Endothelial cell of umbilical vein (primary cell): ENCODE measurements at regions not wholly inside any gene's neighbourhood (a gene's known extent, or its start where the extent isn't known, plus 50 kb on each side); places are given as distances from the start of the nearest gene placed in this dataset.

Experiments
- BruUV-seq: library from RNA; stranded (reverse); fragments of 400-500 nt; replicated peaks from 2 replicates; lab custom pipeline; 2021; lab: Mats Ljungman, UMichigan
- CTCF ChIA-PET: fragments of 300-600, 350-600 bp; sonication (Branson Sonifier 250); formaldehyde crosslinking; loops from one replicate; lab custom pipeline; 2021; ENCODE audit warnings: antibody characterized with exemption, inconsistent platforms; lab: Charles Lee
- POLR2A ChIA-PET: fragments of 300-600, 350-600 bp; sonication (Branson Sonifier 250); formaldehyde crosslinking; loops from one replicate; lab custom pipeline; 2021; ENCODE audit warnings: antibody characterized with exemption, inconsistent platforms; lab: Charles Lee
- DNase-seq: peaks from one replicate; pipeline ENCODE4 v3.0.0-alpha.2; 2011; ENCODE audit warnings: low read depth, low spot score
- FAIRE-seq: peaks from 2 replicates; lab custom pipeline; 2011; peaks lifted over from hg19 to GRCh38; lab: Jason Lieb, UNC
- H2AFZ ChIP-seq: 2 replicates; pipeline ENCODE4 v1.6.0; 2012; ENCODE audit warnings: low read depth, low read length, control low read depth, inconsistent platforms
- H3K27ac ChIP-seq: 2 replicates; pipeline ENCODE4 v1.5.1; 2011; ENCODE audit warnings: low read depth, mild to moderate bottlenecking, control low read depth, low read length, moderate library complexity; ENCODE audit not compliant: insufficient read depth
- H3K27me3 ChIP-seq, 2 experiments: 2 replicates each; pipeline versions ENCODE4 v1.6.0 to v1.6.1; 2011; ENCODE audit warnings: low read length in 2 of 2, mixed read lengths in 1 of 2; ENCODE audit not compliant: control insufficient read depth in 2 of 2, insufficient read depth in 2 of 2
- H3K36me3 ChIP-seq, 2 experiments: 2 replicates in 1 of 2; 3 replicates in 1 of 2; pipeline ENCODE4 v1.5.1; 2011; ENCODE audit warnings: low read length in 2 of 2, mild to moderate bottlenecking in 1 of 2, moderate library complexity in 1 of 2; ENCODE audit not compliant: control insufficient read depth in 2 of 2, insufficient read depth in 2 of 2; ENCODE audit errors: extremely low read depth in 1 of 2
- H3K4me1 ChIP-seq: 3 replicates; pipeline ENCODE4 v1.5.1; 2011; ENCODE audit warnings: mild to moderate bottlenecking, low read length; ENCODE audit not compliant: control insufficient read depth, insufficient read depth; ENCODE audit errors: extremely low read depth
- H3K4me2 ChIP-seq: 2 replicates; pipeline ENCODE4 v1.6.1; 2011; ENCODE audit warnings: low read length, control low read depth, mixed read lengths; ENCODE audit not compliant: insufficient read depth
- H3K4me3 ChIP-seq, 3 experiments: fragments of 200-600 bp in 1 of 3; sonication (generic), shearing (Covaris generic) in 1 of 3; replicated peaks in 1 of 3; 2 replicates each; pipeline ENCODE4 v1.5.1; 2011 to 2016; ENCODE audit warnings: control low read depth in 3 of 3, low read length in 3 of 3, mild to moderate bottlenecking in 2 of 3, inconsistent platforms in 1 of 3, low read depth in 1 of 3, moderate library complexity in 1 of 3; ENCODE audit not compliant: insufficient read depth in 1 of 3
- H3K79me2 ChIP-seq: 2 replicates; pipeline ENCODE4 v1.6.0; 2012; ENCODE audit warnings: low read length, inconsistent platforms; ENCODE audit not compliant: control insufficient read depth, insufficient read depth
- H3K9ac ChIP-seq: replicated peaks from 2 replicates; pipeline ENCODE3; 2011; ENCODE audit warnings: low read length, control low read depth; ENCODE audit not compliant: insufficient read depth; ENCODE audit errors: extremely low read depth
- H3K9me1 ChIP-seq: replicated peaks from 3 replicates; pipeline ENCODE4 v1.6.0; 2011; ENCODE audit warnings: mild to moderate bottlenecking, low read length; ENCODE audit not compliant: control insufficient read depth, insufficient read depth; ENCODE audit errors: extremely low read depth
- H3K9me3 ChIP-seq: replicated peaks from 2 replicates; pipeline ENCODE4 v1.5.1; 2012; ENCODE audit warnings: low read length, inconsistent platforms; ENCODE audit not compliant: control insufficient read depth, insufficient read depth
- H4K20me1 ChIP-seq: replicated peaks from 2 replicates; pipeline ENCODE3; 2011; ENCODE audit warnings: mild to moderate bottlenecking, low read length; ENCODE audit not compliant: control insufficient read depth, insufficient read depth; ENCODE audit errors: extremely low read depth
- EZH2 ChIP-seq: IDR thresholded peaks from 2 replicates; pipeline ENCODE4 v1.6.1; 2012; ENCODE audit warnings: borderline replicate concordance, low read depth, mild to moderate bottlenecking, moderate library complexity, low read length, inconsistent platforms; ENCODE audit not compliant: severe bottlenecking
- FOS ChIP-seq: IDR thresholded peaks from 2 replicates; pipeline ENCODE4 v1.6.1; 2011; ENCODE audit warnings: mild to moderate bottlenecking, low read length, moderate library complexity, borderline replicate concordance; ENCODE audit not compliant: insufficient read depth
- GATA2 ChIP-seq: IDR thresholded peaks from 2 replicates; pipeline ENCODE4 v1.7.0; 2011; ENCODE audit warnings: low read depth, mild to moderate bottlenecking, moderate library complexity, mixed read lengths, low read length; ENCODE audit not compliant: insufficient read length, insufficient read depth
- POLR2A ChIP-seq: IDR thresholded peaks from 2 replicates; pipeline ENCODE4 v1.6.1; 2012; ENCODE audit warnings: low read depth, mild to moderate bottlenecking, control low read depth, low read length
- POLR2AphosphoS5 ChIP-seq: IDR thresholded peaks from 2 replicates; pipeline ENCODE4 v1.6.1; 2012; ENCODE audit warnings: low read depth, mild to moderate bottlenecking, control low read depth, low read length, moderate library complexity; ENCODE audit not compliant: insufficient read depth
- dilution Hi-C: fragments of 300-500 bp; cut with MboI; formaldehyde crosslinking; loops from one replicate; pipeline ENCODE4 v1.15.0; 2019; ENCODE audit warnings: low sequenced_read_pairs; ENCODE audit not compliant: extremely low pct_ligation_motif_present
- intact Hi-C: fragments of 100-400 bp; cut with micrococcal nuclease; formaldehyde crosslinking; loops from one replicate; pipeline ENCODE4 v1.10.0; 2022
- TF ChIP-seq, protein P1 (sequence below), 2 donors: IDR thresholded peaks; 1 replicate in 1 of 2; 2 replicates in 1 of 2; pipeline ENCODE4 v1.5.1; 2011; ENCODE audit warnings: low read length in 2 of 2, mild to moderate bottlenecking in 2 of 2, moderate library complexity in 2 of 2, control low read depth in 1 of 2, inconsistent platforms in 1 of 2, low read depth in 1 of 2; ENCODE audit not compliant: insufficient read depth in 1 of 2; ENCODE audit errors: extremely low read depth in 1 of 2
- TF ChIP-seq, protein P2 (sequence below): IDR thresholded peaks from 2 replicates; pipeline ENCODE4 v1.6.1; 2011; ENCODE audit not compliant: insufficient read depth, insufficient read length

DNA sequence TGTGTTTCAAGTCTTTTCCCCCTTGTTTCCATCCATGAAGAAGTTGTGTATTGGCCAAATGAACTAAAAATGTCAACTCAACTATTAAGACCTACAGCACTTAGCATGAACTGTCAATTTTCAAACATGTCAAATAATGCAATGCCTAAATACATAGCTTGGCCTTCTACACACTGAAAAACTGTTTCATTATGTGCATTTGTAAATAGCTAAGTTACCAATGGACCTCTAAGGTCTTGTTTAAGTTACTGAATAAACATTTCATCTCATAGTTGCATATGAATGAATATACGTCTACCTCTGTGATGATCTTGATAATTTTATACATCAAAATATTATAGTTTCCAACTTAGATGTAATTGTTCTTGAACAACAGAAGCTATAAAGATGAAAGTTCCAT, 744.5 kb downstream of the EFNB2 start:
- no peak overlapping the region for H3K27ac ChIP-seq
- TF ChIP-seq POLR2A (no peak), GATA2 (no peak), EZH2 (no peak), FOS (no peak), POLR2AphosphoS5 (no peak)
- TF ChIP-seq, protein P1, sequence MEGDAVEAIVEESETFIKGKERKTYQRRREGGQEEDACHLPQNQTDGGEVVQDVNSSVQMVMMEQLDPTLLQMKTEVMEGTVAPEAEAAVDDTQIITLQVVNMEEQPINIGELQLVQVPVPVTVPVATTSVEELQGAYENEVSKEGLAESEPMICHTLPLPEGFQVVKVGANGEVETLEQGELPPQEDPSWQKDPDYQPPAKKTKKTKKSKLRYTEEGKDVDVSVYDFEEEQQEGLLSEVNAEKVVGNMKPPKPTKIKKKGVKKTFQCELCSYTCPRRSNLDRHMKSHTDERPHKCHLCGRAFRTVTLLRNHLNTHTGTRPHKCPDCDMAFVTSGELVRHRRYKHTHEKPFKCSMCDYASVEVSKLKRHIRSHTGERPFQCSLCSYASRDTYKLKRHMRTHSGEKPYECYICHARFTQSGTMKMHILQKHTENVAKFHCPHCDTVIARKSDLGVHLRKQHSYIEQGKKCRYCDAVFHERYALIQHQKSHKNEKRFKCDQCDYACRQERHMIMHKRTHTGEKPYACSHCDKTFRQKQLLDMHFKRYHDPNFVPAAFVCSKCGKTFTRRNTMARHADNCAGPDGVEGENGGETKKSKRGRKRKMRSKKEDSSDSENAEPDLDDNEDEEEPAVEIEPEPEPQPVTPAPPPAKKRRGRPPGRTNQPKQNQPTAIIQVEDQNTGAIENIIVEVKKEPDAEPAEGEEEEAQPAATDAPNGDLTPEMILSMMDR (IDR thresholded peaks at IDR 0.05; ENCODE audit: extremely low read depth in 1 of 2, insufficient read depth in 1 of 2, low read depth in 1 of 2, low read length in 2 of 2) = no peak
- H3K4me2 ChIP-seq = no peak overlapping the region
- intact Hi-C loops = no loop called here
- no peak for FAIRE-seq
- no peak overlapping the region for H3K9ac ChIP-seq
- dilution Hi-C loops = no loop called here
- H3K4me3 ChIP-seq = no peak overlapping the region
- H3K36me3 ChIP-seq = no peaks in the 10 kb centered on the region
- no peak overlapping the region for H2AFZ ChIP-seq
- H3K27me3 ChIP-seq = no peaks in the 10 kb centered on the region
- POLR2A ChIA-PET = no interaction called here
- H3K4me1 ChIP-seq = no peaks in the 10 kb centered on the region
- no peak for DNase-seq
- H4K20me1 ChIP-seq = no peaks in the 10 kb centered on the region
- BruUV-seq = no TSS peak
- no peaks in the 10 kb centered on the region for H3K9me3 ChIP-seq
- CTCF ChIA-PET = interaction anchor here (1.2 kb wide), 1 partner anchor 30 kb away, joined by 3 read pairs; no protein-coding TSS in a partner anchor
- no peaks in the 10 kb centered on the region for H3K9me1 ChIP-seq
- H3K79me2 ChIP-seq = no peaks in the 10 kb centered on the region

DNA sequence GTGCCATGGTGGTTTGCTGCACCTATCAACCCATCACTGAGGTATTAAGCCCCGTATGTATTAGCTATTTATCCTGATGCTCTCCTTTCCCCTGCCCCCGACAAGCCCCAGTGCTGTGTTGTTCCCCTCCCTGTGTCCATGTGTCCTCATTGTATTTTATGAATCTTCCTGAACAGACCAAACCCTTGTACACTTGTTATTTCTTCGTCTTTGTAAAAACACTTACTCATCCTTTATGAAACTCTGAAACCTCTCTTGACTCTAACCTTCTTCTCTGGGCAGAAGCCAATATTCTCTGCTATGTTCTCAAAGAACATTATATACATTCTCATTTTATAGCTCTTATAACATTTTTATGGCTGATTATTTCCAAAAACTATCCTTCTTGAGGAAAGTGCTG, 746.9 kb downstream of the EFNB2 start:
- H3K9me1 ChIP-seq = no peaks in the 10 kb centered on the region
- POLR2A ChIA-PET = no interaction called here
- H3K36me3 ChIP-seq = no peaks in the 10 kb centered on the region
- H3K9ac ChIP-seq = no peak overlapping the region
- no peaks in the 10 kb centered on the region for H3K9me3 ChIP-seq
- no peak overlapping the region for H2AFZ ChIP-seq
- H3K27me3 ChIP-seq = no peaks in the 10 kb centered on the region
- no peaks in the 10 kb centered on the region for H3K4me1 ChIP-seq
- intact Hi-C loops = no loop called here
- dilution Hi-C loops = no loop called here
- H3K4me2 ChIP-seq = no peak overlapping the region
- no peak overlapping the region for H3K27ac ChIP-seq
- TF ChIP-seq, protein P2, sequence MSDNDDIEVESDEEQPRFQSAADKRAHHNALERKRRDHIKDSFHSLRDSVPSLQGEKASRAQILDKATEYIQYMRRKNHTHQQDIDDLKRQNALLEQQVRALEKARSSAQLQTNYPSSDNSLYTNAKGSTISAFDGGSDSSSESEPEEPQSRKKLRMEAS = no peak
- TF ChIP-seq POLR2A (no peak), FOS (no peak)
- no peaks in the 10 kb centered on the region for H4K20me1 ChIP-seq
- H3K79me2 ChIP-seq = no peaks in the 10 kb centered on the region
- no TSS peak for BruUV-seq
- CTCF ChIA-PET = no interaction called here
- no peak for DNase-seq
- H3K4me3 ChIP-seq = no peak overlapping the region
- FAIRE-seq = no peak
